ENCODE measurements at regions not wholly inside any gene's neighbourhood (a gene's known extent, or its start where the extent isn't known, plus 50 kb on each side); places are given as distances from the start of the nearest gene placed in this dataset.

DNA sequence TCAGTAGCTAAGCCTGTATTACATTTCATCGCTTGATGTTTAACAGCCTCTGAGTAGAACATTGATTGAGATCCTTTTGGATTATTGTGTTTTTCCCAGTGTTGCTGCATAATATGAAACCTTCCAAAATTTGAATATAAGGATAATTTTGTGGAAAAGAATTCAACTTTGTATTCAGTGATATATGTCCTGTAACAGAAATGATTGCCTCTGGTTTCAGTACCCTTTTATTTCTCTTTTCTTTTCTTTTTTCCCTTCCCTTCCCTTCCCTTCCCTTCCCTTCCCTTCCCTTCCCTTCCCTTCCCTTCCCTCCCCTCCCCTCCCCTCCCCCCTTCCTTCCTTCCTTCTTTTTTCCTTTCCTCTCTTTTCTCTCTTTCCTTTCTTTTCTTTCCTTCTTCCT, 74.6 kb downstream of the UTRN start:
- no peak overlapping the region for H3K27ac ChIP-seq (ENCODE audit: low read depth in 1 of 2, low read length in 2 of 2)
- H3K9ac ChIP-seq (ENCODE audit: low read depth in 1 of 2, low read length in 2 of 2): no peak overlapping the region
- no peak for DNase-seq (ENCODE audit: low spot score)
- peaks cover 0 to 9% (median 3%) of the 10 kb centered on the region in 4 donors for H3K4me1 ChIP-seq (ENCODE audit: control insufficient read depth in 4 of 4, insufficient read depth in 4 of 4, low read length in 3 of 4)
- H3K4me3 ChIP-seq (ENCODE audit: low read depth in 1 of 3, low read length in 3 of 3): no peak overlapping the region
- no peaks in the 10 kb centered on the region for H3K36me3 ChIP-seq (ENCODE audit: control insufficient read depth in 4 of 4, insufficient read depth in 3 of 4, low read depth in 1 of 4, low read length in 3 of 4)
- TF ChIP-seq JUND (IDR thresholded peaks at IDR 0.05) (no peak), TAF1 (conservative IDR thresholded peaks at IDR 0.05) (no peak), RAD21 (IDR thresholded peaks at IDR 0.05) (no peak), NR2F2 (IDR thresholded peaks at IDR 0.05) (no peak), HNF4G (IDR thresholded peaks at IDR 0.05) (no peak), GABPA (IDR thresholded peaks at IDR 0.05 in 1 of 2, conservative IDR thresholded peaks at IDR 0.05 in 1 of 2) (no peak)
- H3K27me3 ChIP-seq (ENCODE audit: control insufficient read depth in 4 of 4, insufficient read depth in 4 of 4, low read length in 3 of 4): no peaks in the 10 kb centered on the region
- WGBS: 98% methylated on average over 1 of the region's 1 CpG
- no peaks in the 10 kb centered on the region for H3K9me3 ChIP-seq (ENCODE audit: control insufficient read depth in 4 of 4, low read length in 3 of 4)

GRCh38 chr6:144360401-144360800, 75.3 kb downstream of the UTRN start:
- Histone ChIP-seq H3K9me3 (ENCODE audit: control insufficient read depth in 4 of 4, low read length in 3 of 4) (no peaks in the 10 kb centered on the region), H3K27ac (ENCODE audit: low read depth in 1 of 2, low read length in 2 of 2) (no peak overlapping the region), H3K9ac (ENCODE audit: low read depth in 1 of 2, low read length in 2 of 2) (no peak overlapping the region), H3K4me1 (ENCODE audit: control insufficient read depth in 4 of 4, insufficient read depth in 4 of 4, low read length in 3 of 4) (peaks cover 0 to 9% (median 3%) of the 10 kb centered on the region in 4 donors), H3K27me3 (ENCODE audit: control insufficient read depth in 4 of 4, insufficient read depth in 4 of 4, low read length in 3 of 4) (no peaks in the 10 kb centered on the region), H3K4me3 (ENCODE audit: low read depth in 1 of 3, low read length in 3 of 3) (no peak overlapping the region), H3K36me3 (ENCODE audit: control insufficient read depth in 4 of 4, insufficient read depth in 3 of 4, low read depth in 1 of 4, low read length in 3 of 4) (no peaks in the 10 kb centered on the region)
- 78% methylated on average over 4 of the region's 4 CpGs for WGBS
- no peak for DNase-seq (ENCODE audit: low spot score)
- TF ChIP-seq REST (IDR thresholded peaks at IDR 0.05) (no peak), YY1 (IDR thresholded peaks at IDR 0.05) (no peak), GABPA (IDR thresholded peaks at IDR 0.05 in 1 of 2, conservative IDR thresholded peaks at IDR 0.05 in 1 of 2) (no peak), JUND (IDR thresholded peaks at IDR 0.05) (no peak), NR2F2 (IDR thresholded peaks at IDR 0.05) (no peak), FOXA1 (IDR thresholded peaks at IDR 0.05) (no peak), RXRA (IDR thresholded peaks at IDR 0.05) (no peak), CTCF (IDR thresholded peaks at IDR 0.05; ENCODE audit: low read depth, low read length, missing input control) (no peak), HNF4A (conservative IDR thresholded peaks at IDR 0.05) (no peak), ATF3 (IDR thresholded peaks at IDR 0.05) (no peak), SP1 (IDR thresholded peaks at IDR 0.05) (no peak)

DNA sequence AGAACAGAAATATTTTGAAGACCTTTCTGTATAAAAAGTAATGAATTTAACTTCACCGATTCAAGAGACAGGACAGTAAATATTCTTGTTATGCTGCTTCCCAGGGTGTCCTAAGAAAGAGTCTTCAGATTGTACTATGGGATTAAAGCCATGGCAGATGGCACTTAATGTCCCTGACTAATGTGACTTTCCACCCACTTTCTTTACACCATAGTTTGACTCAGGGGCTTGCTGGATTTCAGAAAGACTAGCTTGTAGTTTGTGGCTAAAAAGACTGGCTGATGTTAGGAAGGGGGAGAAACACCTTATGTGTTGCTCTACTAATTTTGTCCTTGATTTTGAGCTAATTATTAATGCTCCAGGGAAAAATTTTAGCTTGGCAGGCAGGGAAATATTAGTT, 75.9 kb downstream of the UTRN start:
- Histone ChIP-seq H3K27ac (ENCODE audit: low read depth in 1 of 2, low read length in 2 of 2) (no peak overlapping the region), H3K36me3 (ENCODE audit: control insufficient read depth in 4 of 4, insufficient read depth in 3 of 4, low read depth in 1 of 4, low read length in 3 of 4) (no peaks in the 10 kb centered on the region), H3K4me3 (ENCODE audit: low read depth in 1 of 3, low read length in 3 of 3) (no peak overlapping the region), H3K9me3 (ENCODE audit: control insufficient read depth in 4 of 4, low read length in 3 of 4) (no peaks in the 10 kb centered on the region), H3K4me1 (ENCODE audit: control insufficient read depth in 4 of 4, insufficient read depth in 4 of 4, low read length in 3 of 4) (peaks cover 0 to 9% (median 3%) of the 10 kb centered on the region in 4 donors), H3K27me3 (ENCODE audit: control insufficient read depth in 4 of 4, insufficient read depth in 4 of 4, low read length in 3 of 4) (no peaks in the 10 kb centered on the region), H3K9ac (ENCODE audit: low read depth in 1 of 2, low read length in 2 of 2) (no peak overlapping the region)
- no peak for DNase-seq (ENCODE audit: low spot score)
- 96% methylated on average over 1 of the region's 1 CpG for WGBS
- TF ChIP-seq RAD21 (IDR thresholded peaks at IDR 0.05): no peak
- TF ChIP-seq RXRA (IDR thresholded peaks at IDR 0.05): no peak
- TF ChIP-seq FOXA2 (IDR thresholded peaks at IDR 0.05): no peak
- TF ChIP-seq ATF3 (IDR thresholded peaks at IDR 0.05): no peak
- no peak for TF ChIP-seq CTCF (IDR thresholded peaks at IDR 0.05; ENCODE audit: low read depth, low read length, missing input control)
- TF ChIP-seq FOXA1 (IDR thresholded peaks at IDR 0.05): no peak
- no peak for TF ChIP-seq TAF1 (conservative IDR thresholded peaks at IDR 0.05)
- TF ChIP-seq EGR1 (IDR thresholded peaks at IDR 0.05; ENCODE audit: low read depth in 2 of 2): no peak
- TF ChIP-seq GABPA (IDR thresholded peaks at IDR 0.05 in 1 of 2, conservative IDR thresholded peaks at IDR 0.05 in 1 of 2): no peak

All from liver (tissue), 8 donors.